GM18508 (cell line): ENCODE measurements at regions not wholly inside any gene's neighbourhood (a gene's known extent, or its start where the extent isn't known, plus 50 kb on each side); places are given as distances from the start of the nearest gene placed in this dataset.
"Not testable (repeated sequence)": the region's sequence is repeated elsewhere in the genome, so short reads cannot be mapped to it uniquely, and the experiment has no call there.

ENCODE experiments used
- ATAC-seq: cut with Tn5 transposase; IDR thresholded peaks from one replicate; pipeline ENCODE4 v1.9.1; 2021; ENCODE audit warnings: moderate number of reproducible peaks; ENCODE audit not compliant: insufficient read depth, unreplicated experiment

DNA sequence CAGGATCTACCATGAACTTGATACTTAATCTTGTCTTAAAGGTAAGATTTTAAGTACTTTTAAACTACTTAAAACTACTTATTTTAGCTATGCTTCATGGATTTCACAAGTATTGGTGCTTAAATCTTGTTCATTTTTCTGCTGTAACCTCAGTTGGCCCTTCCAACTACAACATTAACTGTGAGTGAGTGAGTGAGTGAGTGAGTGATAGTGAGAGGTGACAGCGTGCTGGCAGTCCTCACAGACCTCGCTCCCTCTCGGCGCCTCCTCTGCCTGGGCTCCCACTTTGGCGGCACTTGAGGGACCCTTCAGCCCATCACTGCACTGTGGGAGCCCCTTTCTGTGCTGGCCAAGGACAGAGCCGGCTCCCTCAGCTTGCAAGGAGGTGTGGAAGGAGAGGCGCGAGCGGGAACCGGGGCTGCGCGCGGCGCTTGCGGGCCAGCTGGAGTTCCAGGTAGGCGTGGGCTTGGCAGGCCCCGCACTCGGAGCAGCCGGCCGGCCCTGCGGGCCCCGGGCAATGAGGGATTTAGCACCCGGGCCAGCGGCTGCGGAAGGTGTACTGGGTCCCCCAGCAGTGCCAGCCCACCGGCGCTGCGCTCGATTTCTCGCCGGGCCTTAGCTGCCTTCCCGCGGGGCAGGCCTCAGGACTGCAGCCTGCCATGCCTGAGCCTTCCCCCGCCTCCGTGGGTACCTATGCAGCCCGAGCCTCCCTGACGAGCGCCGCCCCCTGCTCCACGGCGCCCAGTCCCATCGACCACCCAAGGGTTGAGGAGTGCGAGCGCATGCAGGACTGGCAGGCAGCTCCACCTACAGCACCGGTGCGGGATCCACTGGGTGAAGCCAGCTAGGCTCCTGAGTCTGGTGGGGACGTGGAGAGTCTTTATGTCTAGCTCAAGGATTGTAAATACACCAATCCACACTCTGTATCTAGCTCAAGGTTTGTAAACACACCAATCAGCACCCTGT lies 1558.6 kb upstream of the SEL1L start:
- not testable (repeated sequence) for ATAC-seq

DNA sequence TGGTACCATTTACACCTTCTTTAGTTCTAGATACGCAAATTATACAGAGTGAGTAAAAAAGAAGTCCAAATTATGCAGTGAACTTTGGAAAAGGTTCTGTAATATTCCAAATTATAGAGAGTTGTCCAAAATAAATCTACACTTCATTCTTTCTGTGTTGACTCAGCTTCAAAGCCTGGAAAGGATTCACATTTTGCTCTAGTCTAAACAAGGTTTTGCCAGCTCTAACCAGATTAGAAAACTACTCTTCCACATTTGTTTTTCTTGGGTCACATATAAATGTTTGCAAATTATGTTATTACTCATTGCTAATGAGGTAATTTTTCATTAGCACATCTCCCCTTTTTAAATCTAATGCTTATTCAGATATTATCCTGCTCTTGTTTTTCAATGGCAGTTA lies 1562.4 kb upstream of the SEL1L start:
- no peak for ATAC-seq

DNA sequence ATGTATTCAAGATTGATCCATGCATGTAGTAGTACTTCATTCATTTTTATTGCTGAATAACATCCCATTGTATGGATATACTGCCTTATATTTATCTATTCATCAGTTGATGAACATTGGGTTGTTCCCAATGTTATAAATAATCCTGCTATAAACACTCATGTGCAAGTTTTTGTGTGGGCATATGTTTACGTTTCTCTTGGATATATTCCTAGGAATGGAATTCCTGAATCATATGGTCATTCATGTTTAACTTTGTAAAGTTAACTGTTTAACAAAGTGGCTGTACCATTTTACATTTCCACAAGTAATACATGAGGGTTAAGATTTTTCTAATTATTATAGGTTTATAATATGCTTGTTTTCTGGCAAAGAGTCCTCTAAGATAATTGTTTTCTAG lies 1568.2 kb upstream of the SEL1L start:
- no peak for ATAC-seq

DNA sequence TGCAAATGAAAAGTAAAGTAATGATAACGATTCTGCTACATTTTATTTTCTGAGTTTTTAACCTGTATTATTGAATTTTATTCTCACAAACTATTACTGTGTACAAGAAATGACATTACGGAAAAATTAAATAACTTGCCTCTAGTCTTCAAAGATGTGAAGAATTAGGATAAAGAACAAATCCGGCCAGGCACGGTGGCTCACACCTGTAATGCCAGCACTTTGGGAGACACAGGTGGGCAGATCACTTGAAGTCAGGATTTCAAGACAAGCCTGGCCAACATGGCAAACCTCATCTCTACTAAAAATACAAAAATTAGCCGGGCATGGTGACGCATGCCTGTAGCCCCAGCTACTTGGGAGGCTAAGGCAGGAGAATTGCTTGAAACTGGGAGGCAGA lies 1584.4 kb upstream of the SEL1L start:
- ATAC-seq: no peak

DNA sequence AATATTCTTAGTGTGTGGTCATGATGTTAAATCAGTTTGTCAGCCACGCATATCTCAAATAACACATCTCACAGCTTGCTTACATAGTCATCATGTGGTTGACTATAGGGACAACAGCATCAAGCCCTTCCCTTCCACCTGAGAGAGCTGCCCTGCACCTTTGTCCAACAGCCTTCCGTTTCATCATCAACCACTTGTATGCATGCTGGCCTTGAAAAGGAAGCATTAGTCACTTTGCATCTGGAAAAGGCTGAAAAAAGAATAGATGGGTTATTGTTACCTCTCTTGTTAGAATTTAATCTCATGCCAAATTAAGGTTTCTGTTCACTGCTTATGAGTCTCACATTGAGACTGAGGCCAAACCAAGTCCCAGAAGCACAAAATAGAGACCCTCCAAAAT lies 1586.5 kb upstream of the SEL1L start:
- no peak for ATAC-seq

DNA sequence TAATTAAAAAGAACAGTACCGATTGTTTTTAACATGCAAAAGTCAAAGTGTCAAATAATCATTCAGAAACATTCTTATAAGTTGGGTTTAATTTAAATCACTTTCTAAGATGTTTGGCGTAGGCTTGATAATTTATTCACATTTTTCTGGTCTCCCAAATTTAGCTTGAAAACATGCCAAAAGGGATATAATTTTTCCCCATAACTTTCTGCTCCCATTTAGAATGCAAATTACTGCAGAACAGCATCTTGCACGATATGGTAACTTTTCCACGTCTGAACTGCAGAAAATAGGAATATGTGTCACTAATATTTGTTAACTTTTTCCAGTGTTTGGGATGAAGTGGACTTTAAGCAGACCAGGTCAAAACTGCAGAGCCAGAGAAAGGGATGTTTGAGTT lies 1592.4 kb upstream of the SEL1L start:
- ATAC-seq: no peak

DNA sequence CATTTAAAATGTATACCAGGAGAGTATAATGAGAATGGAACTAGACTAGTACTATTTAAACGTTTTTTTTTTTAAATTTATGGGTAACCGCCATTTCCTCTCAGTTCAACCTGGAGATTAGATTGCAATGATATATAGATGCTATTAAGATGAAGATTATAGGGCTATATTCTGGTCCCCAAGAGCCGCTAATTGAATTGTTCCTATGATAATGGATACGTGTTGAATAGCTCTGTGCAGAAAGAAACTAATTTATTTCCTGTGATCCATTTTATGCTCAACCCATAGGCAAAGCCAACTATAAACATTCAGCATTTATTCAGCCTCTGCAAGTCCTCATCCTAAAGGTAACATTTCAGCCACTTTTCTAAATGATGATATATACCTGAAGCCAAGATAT lies 1595.1 kb upstream of the SEL1L start:
- no peak for ATAC-seq

DNA sequence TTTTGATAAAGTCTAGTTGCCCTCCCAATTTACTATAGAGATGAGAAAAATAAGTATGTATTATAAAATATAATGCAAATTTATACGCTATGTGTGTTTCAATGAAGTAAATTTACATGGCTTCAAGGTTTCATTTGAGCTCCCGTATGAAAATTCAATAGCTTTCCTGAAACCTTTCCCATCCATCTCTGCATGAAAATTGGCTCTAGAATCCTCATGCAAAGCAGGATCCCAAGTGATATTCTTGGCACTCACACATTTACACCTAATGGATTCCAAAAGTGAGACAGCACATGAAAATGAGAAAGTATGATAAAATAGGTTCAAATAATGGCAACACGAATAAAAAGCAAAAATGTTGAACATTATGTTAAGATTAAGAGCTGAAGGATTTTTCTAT lies 1595.8 kb upstream of the SEL1L start:
- ATAC-seq: no peak

DNA sequence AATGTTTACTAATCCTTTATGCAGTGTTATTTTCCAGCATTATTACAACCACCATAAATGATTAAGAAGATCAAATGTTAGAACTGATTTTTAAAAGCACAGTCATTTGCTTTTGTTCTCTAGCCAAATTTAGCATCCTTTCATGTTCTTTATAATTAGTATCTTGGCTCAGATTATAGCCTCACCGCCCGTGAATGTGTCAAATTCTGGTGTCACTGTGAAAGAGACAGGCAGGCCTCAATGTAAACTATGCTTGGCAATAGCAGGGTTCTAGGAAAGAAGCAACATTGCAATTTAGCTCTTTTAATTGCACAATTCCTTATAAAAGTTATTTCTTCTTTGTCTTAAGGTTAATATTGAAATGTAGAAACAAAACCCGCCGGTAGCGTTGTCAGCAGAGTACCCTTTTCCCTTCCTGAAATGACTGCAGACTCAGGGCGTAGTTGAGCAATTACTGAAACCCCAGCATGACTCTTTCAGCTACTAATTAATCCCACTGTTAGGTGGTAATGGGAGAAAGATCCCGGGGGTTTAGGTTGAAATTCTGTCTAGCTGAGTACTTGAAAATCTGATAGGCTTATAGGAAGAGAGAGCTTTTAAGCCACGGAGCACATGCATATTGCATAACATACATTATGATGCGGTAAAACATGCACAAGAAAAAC lies 1600.5 kb upstream of the SEL1L start:
- no peak for ATAC-seq

DNA sequence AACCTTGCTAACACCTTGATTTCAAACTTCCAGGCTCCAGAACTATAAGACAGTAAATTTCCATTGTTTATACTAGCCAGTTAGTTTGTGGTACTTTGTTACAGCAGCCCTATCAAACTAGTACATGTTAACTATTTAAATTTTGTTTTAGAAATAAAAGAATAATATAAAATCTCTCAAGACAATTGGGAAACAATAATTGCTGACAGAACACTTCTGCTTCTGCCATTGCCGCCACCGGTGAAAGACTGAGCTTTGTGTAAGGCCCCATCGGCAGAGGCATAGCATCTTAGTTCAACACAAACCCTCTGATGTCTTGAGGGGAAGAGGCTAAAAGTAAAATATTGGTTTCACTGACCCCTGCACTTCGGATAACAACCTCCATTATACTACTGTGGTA lies 1607.1 kb upstream of the SEL1L start:
- ATAC-seq: no peak

DNA sequence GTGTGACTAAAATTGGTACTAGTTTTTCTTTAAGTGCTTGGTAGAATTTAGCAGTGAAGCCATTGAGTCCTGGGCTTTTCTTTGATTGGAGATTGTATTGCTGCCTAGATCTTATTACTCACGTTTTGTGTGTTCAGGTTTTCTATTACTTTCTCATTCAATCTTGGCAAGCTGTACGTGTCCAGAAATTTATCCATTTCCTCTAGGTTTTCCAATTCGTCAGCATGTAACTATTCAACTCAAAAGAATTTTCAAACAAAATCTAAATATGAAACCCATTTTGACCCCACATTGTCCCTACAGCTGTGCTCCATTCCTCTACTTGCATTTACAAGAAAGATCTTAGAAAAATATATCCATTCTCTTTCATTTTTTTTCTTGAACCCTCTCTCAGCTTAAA lies 1613.4 kb upstream of the SEL1L start:
- no peak for ATAC-seq

DNA sequence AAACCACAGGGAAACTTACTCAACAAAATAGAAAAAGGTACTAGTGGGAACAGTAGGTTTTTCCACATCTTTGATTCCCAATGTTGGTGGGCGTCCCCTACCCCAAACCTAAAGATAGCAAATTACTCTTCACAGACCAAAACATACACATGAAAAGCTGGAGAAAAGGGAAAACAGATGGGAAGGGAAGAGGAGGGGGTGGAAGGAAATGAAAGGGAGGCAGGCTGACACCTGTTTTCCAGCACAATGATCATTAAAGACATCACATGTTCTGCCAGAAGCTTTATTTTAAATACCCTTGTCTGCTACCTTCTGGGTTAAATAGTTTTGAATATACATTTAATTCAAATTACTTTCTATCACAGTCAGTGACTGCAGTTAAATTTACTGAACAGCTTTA lies 1617.9 kb upstream of the SEL1L start:
- ATAC-seq: no peak

DNA sequence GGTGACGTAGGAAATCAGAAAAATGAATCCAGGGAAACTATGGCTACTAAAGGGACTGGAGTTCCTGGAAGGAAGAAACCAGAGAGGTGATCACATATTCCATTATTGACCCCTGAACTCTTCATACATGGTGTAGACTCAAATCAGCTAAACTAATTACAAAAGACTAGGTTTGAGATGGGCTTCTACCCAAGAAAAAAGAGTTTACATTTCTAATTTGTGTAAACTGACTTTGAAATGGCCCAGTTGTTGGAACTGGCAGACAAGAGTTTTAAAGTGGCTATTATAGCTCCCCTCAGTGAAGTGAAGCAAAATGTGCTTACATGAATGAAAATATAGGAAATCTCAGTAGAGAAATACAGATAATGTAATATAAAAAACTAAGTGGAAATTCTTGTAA lies 1619.4 kb upstream of the SEL1L start:
- ATAC-seq: no peak

DNA sequence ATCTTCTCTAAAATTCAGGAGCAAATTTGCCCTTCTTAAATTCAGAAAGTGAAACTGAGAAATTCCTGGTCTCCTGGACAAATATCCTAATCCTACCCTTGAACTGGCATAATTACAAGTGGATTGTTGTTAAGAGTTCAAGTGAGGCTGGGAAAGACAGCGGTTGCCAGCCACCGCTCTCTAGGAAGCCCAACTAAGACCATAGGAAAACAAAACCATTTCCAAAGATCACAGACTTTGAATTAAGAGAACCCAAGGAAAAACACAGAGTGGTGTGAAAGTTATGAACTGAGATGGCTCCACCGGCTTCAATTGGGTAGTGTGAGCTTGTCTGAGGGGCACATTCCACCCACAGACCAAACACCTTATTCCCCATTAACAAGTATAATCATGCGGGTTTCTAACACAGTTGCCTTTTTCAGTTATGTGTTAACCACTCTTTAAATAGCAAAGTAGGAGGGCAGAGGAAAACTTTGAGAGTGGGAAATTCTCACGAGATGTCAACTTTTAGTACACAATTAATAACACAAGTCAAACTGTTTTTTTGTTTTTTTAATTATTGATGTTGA lies 1628.8 kb upstream of the SEL1L start:
- no peak for ATAC-seq

DNA sequence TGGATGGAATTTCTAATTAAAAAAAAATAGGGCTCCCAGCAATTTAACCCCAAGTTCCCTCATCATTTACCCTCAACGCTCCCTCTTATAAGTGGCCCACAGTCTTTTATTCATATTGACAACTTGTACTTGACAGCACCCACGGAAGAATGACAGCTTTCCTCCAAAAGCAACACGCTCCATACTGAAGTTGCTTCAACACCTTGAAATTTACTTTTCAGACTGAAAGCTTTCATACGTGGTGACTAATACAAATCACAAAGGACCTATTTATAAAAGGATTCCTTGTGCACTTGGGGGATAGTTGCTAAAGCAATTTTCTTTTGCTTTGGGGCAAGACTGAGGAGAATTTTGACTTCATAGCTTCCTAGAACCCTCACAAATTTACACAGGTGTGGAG lies 1629.4 kb upstream of the SEL1L start:
- no peak for ATAC-seq

DNA sequence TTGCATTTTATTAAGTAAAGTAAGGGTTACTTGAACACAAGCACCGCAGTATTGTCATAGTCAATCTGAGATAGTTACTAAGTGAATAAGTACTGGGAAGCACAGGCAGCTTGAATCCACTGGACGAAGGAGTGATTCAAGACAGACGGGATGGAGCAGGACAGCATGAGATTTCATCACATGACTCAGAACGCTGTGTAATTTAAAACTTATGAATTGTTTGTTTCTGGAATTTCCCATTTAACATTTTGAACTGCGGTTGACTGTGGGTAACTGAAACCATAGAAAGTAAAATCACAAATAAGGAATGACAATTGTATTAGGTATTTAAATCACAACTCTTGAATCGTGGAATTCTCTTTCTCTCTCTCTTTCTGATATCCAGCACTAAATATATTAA lies 1630.4 kb upstream of the SEL1L start:
- no peak for ATAC-seq

DNA sequence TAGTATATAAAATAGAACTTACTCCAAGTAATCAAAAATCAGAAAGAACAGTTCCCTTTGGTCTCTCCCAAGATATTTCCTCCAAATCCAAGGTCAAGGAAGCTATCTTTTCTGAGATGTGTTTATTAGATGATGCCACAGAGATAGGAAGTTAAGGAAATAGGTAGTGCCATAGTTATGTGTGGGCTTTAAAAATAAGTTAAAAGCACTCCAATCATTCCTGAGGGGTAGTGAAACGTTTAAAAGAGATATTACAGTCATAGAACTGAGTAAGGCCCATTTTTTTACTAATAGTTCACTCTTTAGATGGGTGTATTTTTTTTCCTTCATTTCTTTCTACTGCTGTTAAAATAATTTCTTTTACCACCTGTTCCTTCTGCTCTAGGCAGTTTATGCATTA lies 1630.9 kb upstream of the SEL1L start:
- no peak for ATAC-seq

DNA sequence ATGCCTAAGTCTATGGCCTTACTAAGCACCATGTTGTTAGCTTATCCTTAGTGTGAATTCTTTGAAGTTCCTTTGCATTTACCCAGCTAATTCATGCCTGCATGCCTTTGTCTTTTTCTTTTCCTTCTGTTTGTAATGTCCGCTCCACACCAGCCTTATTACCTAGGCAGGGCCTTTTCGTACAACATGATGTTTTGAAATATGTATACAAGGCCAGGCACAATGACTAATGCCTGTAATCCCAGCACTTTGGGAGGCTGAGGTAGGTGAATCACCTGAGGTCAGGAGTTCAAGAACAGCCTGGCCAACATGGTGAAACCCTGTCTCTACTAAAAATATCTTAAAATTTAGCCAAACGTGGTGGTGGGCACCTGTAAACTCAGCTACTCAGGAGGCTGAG lies 1636.5 kb upstream of the SEL1L start:
- ATAC-seq: no peak

DNA sequence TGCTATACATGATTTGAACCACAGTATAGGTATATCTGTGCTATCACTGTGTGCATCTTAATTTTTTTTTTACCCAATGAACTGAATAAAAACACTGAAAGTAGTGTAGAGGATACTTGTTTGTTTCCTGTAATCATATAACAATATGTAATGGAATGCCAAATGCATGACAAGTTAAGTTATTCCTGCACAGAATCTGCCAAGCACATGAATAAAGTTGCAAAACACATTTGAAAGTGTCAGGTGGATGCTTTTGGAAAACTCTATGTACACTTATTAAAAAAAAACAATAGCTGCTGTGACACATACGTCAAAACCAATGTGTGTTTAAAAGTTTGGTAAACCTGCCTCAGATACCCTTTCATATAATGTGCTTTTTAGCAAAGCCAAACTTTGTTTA lies 1638.1 kb upstream of the SEL1L start:
- no peak for ATAC-seq

DNA sequence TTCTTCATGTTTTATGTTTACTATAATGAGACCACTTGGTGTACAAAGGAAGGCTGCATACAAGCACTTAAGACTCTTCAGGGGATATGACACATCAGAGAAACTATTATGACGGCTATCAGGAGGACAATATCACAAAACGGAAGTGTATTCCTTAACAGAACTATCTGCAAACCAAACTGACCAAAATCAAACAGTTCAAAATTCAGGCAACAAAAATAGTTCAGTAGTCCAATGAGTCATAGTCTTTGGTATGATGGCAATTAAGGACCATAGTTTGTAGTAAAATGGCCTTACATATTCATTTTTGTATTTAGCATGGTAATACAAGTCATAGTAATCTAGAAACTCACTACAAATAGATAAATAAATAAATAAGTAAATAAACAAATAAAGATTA lies 1638.7 kb upstream of the SEL1L start:
- no peak for ATAC-seq

DNA sequence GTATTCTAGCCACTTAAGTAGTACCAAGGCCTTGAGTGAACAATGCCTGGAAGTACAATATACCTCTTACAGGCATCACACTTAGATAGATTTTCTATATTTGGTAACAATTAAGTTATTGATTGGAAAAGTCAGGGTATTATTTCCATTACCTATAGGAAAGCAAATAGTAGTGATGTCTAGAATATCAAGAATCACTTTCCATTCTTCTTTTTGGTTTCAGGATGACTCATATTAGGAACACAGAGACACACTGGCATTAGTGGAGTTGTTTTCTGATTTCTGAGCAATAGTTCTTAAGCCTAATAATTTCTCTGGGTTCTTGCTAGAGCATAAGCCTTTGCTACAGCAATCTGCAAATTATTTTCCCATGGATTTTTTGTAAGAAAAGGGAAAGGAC lies 1640.0 kb upstream of the SEL1L start:
- no peak for ATAC-seq

DNA sequence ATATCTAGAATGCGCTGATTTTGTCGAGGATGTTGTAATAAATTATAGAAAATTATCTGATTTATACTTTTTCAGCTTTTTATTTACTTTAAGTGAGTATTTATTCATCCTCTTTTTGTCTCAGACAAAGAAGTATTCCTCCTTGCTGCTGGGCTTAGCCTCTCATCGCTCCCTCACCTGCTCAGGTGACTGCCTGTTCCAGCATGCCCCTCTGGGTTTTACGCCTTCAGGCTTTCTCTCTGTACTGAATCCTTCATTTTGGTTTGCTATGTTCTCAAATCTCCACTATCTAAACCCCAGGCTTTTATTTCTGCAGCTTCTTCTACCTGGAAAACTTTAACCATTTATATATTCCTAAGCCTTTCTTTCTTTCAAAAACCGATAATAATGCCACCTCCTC lies 1650.9 kb upstream of the SEL1L start:
- ATAC-seq: no peak
